H9 (cell line): ENCODE measurements at regions not wholly inside any gene's neighbourhood (a gene's known extent, or its start where the extent isn't known, plus 50 kb on each side); places are given as distances from the start of the nearest gene placed in this dataset.

Source experiments
- DNase-seq: peaks from one replicate; pipeline ENCODE4 v3.0.0-alpha.2; 2017
- H2AFZ ChIP-seq: one replicate; pipeline ENCODE4 v1.6.1; 2013; ENCODE audit warnings: mild to moderate bottlenecking, low read length, control low read depth, moderate library complexity
- H2AK5ac ChIP-seq: 2 replicates; pipeline ENCODE4 v1.6.1; 2013; ENCODE audit warnings: low read length, control low read depth, mixed read lengths; ENCODE audit not compliant: insufficient read length
- H2BK120ac ChIP-seq: one replicate; pipeline ENCODE4 v1.6.1; 2013; ENCODE audit warnings: low read depth, mild to moderate bottlenecking, low read length, control low read depth, inconsistent platforms; ENCODE audit not compliant: poor library complexity, severe bottlenecking
- H2BK12ac ChIP-seq: 2 replicates; pipeline ENCODE4 v1.6.1; 2013; ENCODE audit warnings: low read length, control low read depth, mixed read lengths, low read depth; ENCODE audit not compliant: insufficient read length
- H2BK15ac ChIP-seq: 2 replicates; pipeline ENCODE4 v1.6.1; 2013; ENCODE audit warnings: low read depth, low read length, control low read depth
- H2BK20ac ChIP-seq: one replicate; pipeline ENCODE4 v1.6.1; 2013; ENCODE audit warnings: low read depth, mild to moderate bottlenecking, low read length, control low read depth, inconsistent platforms; ENCODE audit not compliant: poor library complexity, severe bottlenecking
- H2BK5ac ChIP-seq: 2 replicates; pipeline ENCODE4 v1.6.1; 2013; ENCODE audit warnings: low read length, control low read depth, mixed read lengths; ENCODE audit not compliant: insufficient read length
- H3K14ac ChIP-seq: 2 replicates; pipeline ENCODE4 v1.6.1; 2013; ENCODE audit warnings: low read length, control low read depth; ENCODE audit not compliant: insufficient read depth
- H3K18ac ChIP-seq: 2 replicates; pipeline ENCODE4 v1.6.1; 2013; ENCODE audit warnings: low read depth, mild to moderate bottlenecking, mixed read lengths, low read length, control low read depth; ENCODE audit not compliant: insufficient read length
- H3K23ac ChIP-seq: 2 replicates; pipeline ENCODE4 v1.6.1; 2013; ENCODE audit warnings: low read length, control low read depth, mixed read lengths, low read depth; ENCODE audit not compliant: insufficient read length
- H3K23me2 ChIP-seq: 2 replicates; pipeline ENCODE4 v1.6.1; 2013; ENCODE audit warnings: low read depth, mild to moderate bottlenecking, mixed read lengths, low read length, control low read depth; ENCODE audit not compliant: insufficient read length, poor library complexity, severe bottlenecking
- H3K27ac ChIP-seq: 2 replicates; pipeline ENCODE4 v1.5.1; 2013; ENCODE audit warnings: low read length, control low read depth, mixed read lengths, low read depth; ENCODE audit not compliant: insufficient read length
- H3K27me3 ChIP-seq: 2 replicates; pipeline ENCODE4 v1.6.1; 2013; ENCODE audit warnings: low read length, control low read depth, inconsistent platforms; ENCODE audit not compliant: insufficient read depth
- H3K4ac ChIP-seq: 2 replicates; pipeline ENCODE4 v1.6.1; 2013; ENCODE audit warnings: low read depth, mild to moderate bottlenecking, control low read depth, inconsistent platforms, low read length, moderate library complexity
- H3K4me1 ChIP-seq: 2 replicates; pipeline ENCODE4 v1.6.1; 2013; ENCODE audit warnings: low read length, control low read depth, inconsistent platforms; ENCODE audit not compliant: insufficient read depth
- H3K4me2 ChIP-seq: 2 replicates; pipeline ENCODE4 v1.6.1; 2013; ENCODE audit warnings: low read length, control low read depth, mixed read lengths; ENCODE audit not compliant: insufficient read length, insufficient read depth
- H3K56ac ChIP-seq: 2 replicates; pipeline ENCODE4 v1.6.1; 2013; ENCODE audit warnings: low read depth, mild to moderate bottlenecking, mixed read lengths, low read length, control low read depth; ENCODE audit not compliant: insufficient read length
- H3K79me1 ChIP-seq: 2 replicates; pipeline ENCODE4 v1.6.1; 2013; ENCODE audit warnings: low read depth, mild to moderate bottlenecking, moderate library complexity, low read length, control low read depth, inconsistent platforms; ENCODE audit not compliant: insufficient read depth, poor library complexity, severe bottlenecking
- H3K79me2 ChIP-seq: 2 replicates; pipeline ENCODE4 v1.6.1; 2013; ENCODE audit warnings: low read length, control low read depth, inconsistent platforms; ENCODE audit not compliant: insufficient read depth
- H3K9ac ChIP-seq: 2 replicates; pipeline ENCODE4 v1.6.1; 2013; ENCODE audit warnings: low read length, control low read depth, mixed read lengths; ENCODE audit not compliant: insufficient read length; ENCODE audit errors: extremely low read depth
- H3K9me3 ChIP-seq: one replicate; pipeline ENCODE4 v1.6.1; 2013; ENCODE audit warnings: low read depth, low read length, inconsistent platforms; ENCODE audit not compliant: control insufficient read depth
- H3T11ph ChIP-seq: one replicate; pipeline ENCODE4 v1.6.1; 2013; ENCODE audit warnings: mild to moderate bottlenecking, low read length, control low read depth, inconsistent platforms
- H4K20me1 ChIP-seq: one replicate; pipeline ENCODE4 v1.6.1; 2013; ENCODE audit not compliant: control insufficient read depth, insufficient read length, insufficient read depth
- H4K5ac ChIP-seq: 2 replicates; pipeline ENCODE4 v1.6.1; 2013; ENCODE audit warnings: low read depth, mild to moderate bottlenecking, mixed read lengths, low read length, control low read depth; ENCODE audit not compliant: insufficient read length
- H4K8ac ChIP-seq: replicated peaks from 2 replicates; pipeline ENCODE4 v1.6.1; 2013; ENCODE audit warnings: low read length, control low read depth, mixed read lengths, low read depth; ENCODE audit not compliant: insufficient read length
- H4K91ac ChIP-seq: 2 replicates; pipeline ENCODE4 v1.6.1; 2013; ENCODE audit warnings: low read depth, mild to moderate bottlenecking, moderate library complexity, mixed read lengths, low read length, control low read depth; ENCODE audit not compliant: insufficient read length
- H3K27ac Mint-ChIP-seq, 3 experiments: 2 replicates in 2 of 3; 3 replicates in 1 of 3; pipeline ENCODE4 v1.8.0; 2020 to 2021; ENCODE audit warnings: mixed read lengths in 3 of 3, mild to moderate bottlenecking in 1 of 3, moderate library complexity in 1 of 3
- H3K27me3 Mint-ChIP-seq: 2 replicates; pipeline ENCODE4 v1.8.0; 2021; ENCODE audit warnings: low read depth, mild to moderate bottlenecking, moderate library complexity, mixed read lengths
- H3K36me3 Mint-ChIP-seq, 3 experiments: 2 replicates in 2 of 3; 3 replicates in 1 of 3; pipeline ENCODE4 v1.8.0; 2020 to 2021; ENCODE audit warnings: low read depth in 3 of 3, mixed read lengths in 3 of 3; ENCODE audit not compliant: insufficient read depth in 1 of 3
- H3K4me1 Mint-ChIP-seq, 2 experiments: 2 replicates each; pipeline ENCODE4 v1.8.0; 2020; ENCODE audit warnings: mixed read lengths in 2 of 2
- H3K4me3 Mint-ChIP-seq, 2 experiments: 2 replicates in 1 of 2; 3 replicates in 1 of 2; pipeline ENCODE4 v1.8.0; 2020 to 2021; ENCODE audit warnings: mild to moderate bottlenecking in 2 of 2, mixed read lengths in 2 of 2, moderate library complexity in 1 of 2
- H3K9me3 Mint-ChIP-seq, 2 experiments: 2 replicates in 1 of 2; 3 replicates in 1 of 2; pipeline ENCODE4 v1.8.0; 2020; ENCODE audit warnings: mild to moderate bottlenecking in 2 of 2, mixed read lengths in 2 of 2, moderate library complexity in 1 of 2
- WGBS: extraction: QIAGEN DNeasy Blood & Tissue Kit; methylation state at CpG from one replicate; pipeline ENCODE4 v1.1.7; 2013; ENCODE audit warnings: missing lambda C conversion rate, low lambda C conversion rate, mixed read lengths; ENCODE audit not compliant: insufficient read length; ENCODE audit errors: extremely low coverage; 5-methylcytosine and 5-hydroxymethylcytosine counted together
- TF ChIP-seq, protein P1 (sequence below): fragments of 200-600 bp; sonication (generic); conservative IDR thresholded peaks from 3 replicates; pipeline ENCODE4 v1.8.0; 2021; ENCODE audit warnings: antibody characterized with exemption, mild to moderate bottlenecking

- H4K91ac ChIP-seq: no peak overlapping the region
- H3K9me3 ChIP-seq: no peaks in the 10 kb centered on the region
- no peaks in the 10 kb centered on the region for H3K23me2 ChIP-seq
- no peaks in the 10 kb centered on the region for H3K79me1 ChIP-seq
- Mint-ChIP-seq H3K27me3 (no peaks in the 10 kb centered on the region), H3K27ac (no peak overlapping the region), H3K9me3 (no peaks in the 10 kb centered on the region), H3K4me1 (peaks cover 6 to 23% of the 10 kb centered on the region in 2 experiments; a peak in 3 of 4 replicates), H3K4me3 (no peak overlapping the region), H3K36me3 (no peaks in the 10 kb centered on the region)
- H3K23ac ChIP-seq: no peak overlapping the region
- no peak overlapping the region for H2AK5ac ChIP-seq
- H3K27me3 ChIP-seq: no peaks in the 10 kb centered on the region
- H3K79me2 ChIP-seq: no peaks in the 10 kb centered on the region
- H2BK120ac ChIP-seq: no peak overlapping the region
- no peaks in the 10 kb centered on the region for H4K20me1 ChIP-seq
- no peak overlapping the region for H2BK20ac ChIP-seq
- no peak overlapping the region for H3K4me2 ChIP-seq
- H2BK12ac ChIP-seq: no peak overlapping the region
- no peaks in the 10 kb centered on the region for H3K4me1 ChIP-seq
- H4K5ac ChIP-seq: no peak overlapping the region
- no peak overlapping the region for H3K18ac ChIP-seq
- no peak overlapping the region for H3K14ac ChIP-seq
- no peak overlapping the region for H3K4ac ChIP-seq
- no peak overlapping the region for H3K56ac ChIP-seq
- H2AFZ ChIP-seq: no peak overlapping the region
- no peak overlapping the region for H2BK5ac ChIP-seq
- H3T11ph ChIP-seq: no peak overlapping the region
- H2BK15ac ChIP-seq: no peak overlapping the region
- TF ChIP-seq, protein P1, sequence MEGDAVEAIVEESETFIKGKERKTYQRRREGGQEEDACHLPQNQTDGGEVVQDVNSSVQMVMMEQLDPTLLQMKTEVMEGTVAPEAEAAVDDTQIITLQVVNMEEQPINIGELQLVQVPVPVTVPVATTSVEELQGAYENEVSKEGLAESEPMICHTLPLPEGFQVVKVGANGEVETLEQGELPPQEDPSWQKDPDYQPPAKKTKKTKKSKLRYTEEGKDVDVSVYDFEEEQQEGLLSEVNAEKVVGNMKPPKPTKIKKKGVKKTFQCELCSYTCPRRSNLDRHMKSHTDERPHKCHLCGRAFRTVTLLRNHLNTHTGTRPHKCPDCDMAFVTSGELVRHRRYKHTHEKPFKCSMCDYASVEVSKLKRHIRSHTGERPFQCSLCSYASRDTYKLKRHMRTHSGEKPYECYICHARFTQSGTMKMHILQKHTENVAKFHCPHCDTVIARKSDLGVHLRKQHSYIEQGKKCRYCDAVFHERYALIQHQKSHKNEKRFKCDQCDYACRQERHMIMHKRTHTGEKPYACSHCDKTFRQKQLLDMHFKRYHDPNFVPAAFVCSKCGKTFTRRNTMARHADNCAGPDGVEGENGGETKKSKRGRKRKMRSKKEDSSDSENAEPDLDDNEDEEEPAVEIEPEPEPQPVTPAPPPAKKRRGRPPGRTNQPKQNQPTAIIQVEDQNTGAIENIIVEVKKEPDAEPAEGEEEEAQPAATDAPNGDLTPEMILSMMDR: no peak
- no peak overlapping the region for H4K8ac ChIP-seq
- WGBS: no CpG with 5 or more reads among the region's 1 CpG
- DNase-seq: no peak
- H3K9ac ChIP-seq: no peak overlapping the region
- H3K27ac ChIP-seq: no peak overlapping the region
These were observed 262.1 kb upstream of the CXXC4 start for GRCh38 chr4:104756837-104757236.
